Body of pancreas (tissue), 4 donors: ENCODE measurements at regions not wholly inside any gene's neighbourhood (a gene's known extent, or its start where the extent isn't known, plus 50 kb on each side); places are given as distances from the start of the nearest gene placed in this dataset.
"Not testable (repeated sequence)": the region's sequence is repeated elsewhere in the genome, so short reads cannot be mapped to it uniquely, and the experiment has no call there.

ENCODE experiments used
- ATAC-seq: fragments of 150-250 bp; one replicate; pipeline ENCODE4 v1.9.1; 2016
- DNase-seq, 4 donors: peaks; one replicate each; pipeline ENCODE4 v3.0.0-alpha.2; 2019
- H3K27ac ChIP-seq, 4 donors: fragments of 200-600 bp; sonication (generic); 1 replicate in 3 of 4; 2 replicates in 1 of 4; pipeline versions ENCODE4 v1.5.1 to v1.6.1; 2016 to 2019; ENCODE audit warnings: mild to moderate bottlenecking in 1 of 4, mixed read lengths in 1 of 4, moderate library complexity in 1 of 4
- H3K27me3 ChIP-seq, 2 donors: fragments of 200-600 bp; sonication (generic); one replicate each; pipeline ENCODE4 v1.6.0; 2016; ENCODE audit warnings: mild to moderate bottlenecking in 1 of 2
- H3K36me3 ChIP-seq, 2 donors: fragments of 200-600 bp; sonication (generic); replicated peaks in 1 of 2; 2 replicates each; pipeline ENCODE4 v1.5.1; 2016; ENCODE audit warnings: low read depth in 2 of 2; ENCODE audit not compliant: insufficient read depth in 1 of 2
- H3K4me1 ChIP-seq: fragments of 200-600 bp; sonication (generic); one replicate; pipeline ENCODE4 v1.6.0; 2016
- H3K4me3 ChIP-seq, 2 donors: fragments of 200-600 bp; sonication (generic); 1 replicate in 1 of 2; 2 replicates in 1 of 2; pipeline ENCODE4 v1.5.1; 2016 to 2019
- H3K9me3 ChIP-seq, 3 donors: fragments of 200-600 bp; sonication (generic); 1 replicate in 2 of 3; 2 replicates in 1 of 3; pipeline ENCODE4 v1.5.1; 2016
- CTCF ChIP-seq, 7 experiments: fragments of 450-650 bp in 4 of 7; fragments of 200-600 bp in 3 of 7; sonication (generic) in 3 of 7; IDR thresholded peaks; one replicate each; pipeline ENCODE4 v1.5.1; 2016 to 2019; ENCODE audit warnings: antibody characterized with exemption in 7 of 7
- POLR2A ChIP-seq, 3 donors: fragments of 450-650 bp; IDR thresholded peaks; one replicate each; pipeline ENCODE4 v1.6.1; 2016; ENCODE audit warnings: antibody characterized with exemption in 3 of 3, mild to moderate bottlenecking in 2 of 3
- WGBS, 2 donors: methylation state at CpG; one replicate each; pipeline ENCODE4 v1.1.5; 2017; 5-methylcytosine and 5-hydroxymethylcytosine counted together
- intact Hi-C: fragments of 100-400 bp; cut with DNase I; formaldehyde crosslinking; loops from one replicate; pipeline ENCODE4 v1.15.1; 2023

- H3K36me3 ChIP-seq, intact Hi-C loops, DNase-seq, H3K27me3 ChIP-seq, ATAC-seq, H3K4me3 ChIP-seq, H3K9me3 ChIP-seq: not testable (repeated sequence)
- WGBS, 2 donors: 91 to 92% methylated on average over 23 of the region's 23 CpGs
- peak overlapping the region in 2 of 4 donors; percentile 13 to 54 for H3K27ac ChIP-seq
- peaks cover 32% of the 10 kb centered on the region for H3K4me1 ChIP-seq
Measured at GRCh38 chr1:211890091-211890995, 59.8 kb upstream of the LPGAT1 start.

- intact Hi-C loops, DNase-seq, H3K4me3 ChIP-seq, H3K9me3 ChIP-seq, H3K27ac ChIP-seq, H3K36me3 ChIP-seq, H3K27me3 ChIP-seq, ATAC-seq: not testable (repeated sequence)
- H3K4me1 ChIP-seq: peaks cover 23% of the 10 kb centered on the region
- 75 to 85% methylated on average over 21 to 45 of the region's 50 CpGs for WGBS, 2 donors
Measured at GRCh38 chr1:211889307-211890090, 58.9 kb upstream of the LPGAT1 start.

DNA sequence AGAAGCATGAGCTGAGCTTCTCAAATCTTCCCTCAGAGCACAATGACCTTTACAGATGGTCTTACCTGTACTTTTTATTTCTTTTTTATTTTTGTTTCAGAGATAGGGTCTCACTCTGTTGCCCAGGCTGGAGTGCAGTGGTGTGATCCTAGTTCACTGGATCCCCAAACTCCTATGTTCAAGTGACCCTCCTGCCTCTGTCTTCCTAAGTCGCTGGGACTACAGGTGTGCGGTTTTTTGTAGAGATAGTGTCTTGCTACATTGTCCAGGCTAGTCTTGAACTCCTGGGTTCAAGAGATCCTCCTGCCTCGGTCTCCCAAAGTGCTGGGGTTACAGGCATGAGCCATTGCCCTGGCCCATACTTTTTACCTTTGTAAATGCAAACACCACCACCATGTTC, 56.0 kb upstream of the LPGAT1 start:
- H3K36me3 ChIP-seq: no peaks in the 10 kb centered on the region

DNA sequence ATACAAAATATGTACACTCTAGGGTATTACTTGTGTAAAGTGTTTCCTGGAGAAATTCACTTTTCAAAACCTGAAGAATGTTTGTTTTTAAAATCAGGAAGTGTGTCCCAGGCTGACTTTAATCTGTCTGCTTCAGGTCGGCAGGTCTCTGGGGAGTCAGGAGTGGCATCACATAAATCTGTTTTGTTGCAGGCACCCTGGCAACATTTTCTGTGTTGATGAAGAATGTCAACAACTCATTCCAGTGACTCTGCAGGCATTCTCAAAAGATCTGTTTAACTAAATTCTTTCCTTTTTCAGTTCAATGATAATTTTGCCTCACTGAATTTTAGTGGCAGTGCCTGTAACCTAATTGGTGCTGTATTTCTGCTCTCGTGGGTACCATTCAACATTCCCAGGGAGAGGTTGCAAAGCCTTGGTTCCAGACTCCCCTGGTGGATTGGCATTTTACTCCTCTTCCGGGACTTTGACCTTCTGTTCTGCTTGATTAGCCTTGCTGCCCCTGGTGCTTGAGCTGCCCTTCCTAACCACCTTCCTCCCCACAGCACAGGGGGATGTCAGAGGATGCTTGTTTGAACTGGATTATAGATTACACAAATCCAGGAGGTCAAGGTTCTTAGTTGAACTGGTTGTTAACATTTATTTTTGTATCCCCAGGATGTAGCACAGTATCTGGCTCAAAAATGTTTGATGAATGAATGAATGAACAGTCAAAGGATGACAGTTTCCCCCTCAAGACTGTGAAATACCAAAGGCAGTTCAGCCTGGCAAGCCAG, 55.4 kb upstream of the LPGAT1 start:
- TF ChIP-seq CTCF (IDR thresholded peaks at IDR 0.05) (no peak), POLR2A (IDR thresholded peaks at IDR 0.05) (no peak)
- Histone ChIP-seq H3K27ac (no peak overlapping the region), H3K4me1 (peaks cover 6% of the 10 kb centered on the region), H3K4me3 (no peak overlapping the region), H3K27me3 (no peaks in the 10 kb centered on the region), H3K9me3 (no peaks in the 10 kb centered on the region), H3K36me3 (no peaks in the 10 kb centered on the region)
- WGBS, 2 donors: 30 to 40% methylated on average over 3 of the region's 3 CpGs
- intact Hi-C loops: no loop called here
- DNase-seq (no peak), ATAC-seq (no peak)

More for the DNA sequence above, 56.0 kb upstream of the LPGAT1 start:
- no peak for DNase-seq
- TF ChIP-seq CTCF (IDR thresholded peaks at IDR 0.05) (no peak), POLR2A (IDR thresholded peaks at IDR 0.05) (no peak)
- H3K27ac ChIP-seq: peak overlapping the region in 1 of 4 donors; percentile 38
- H3K4me1 ChIP-seq: peaks cover 6% of the 10 kb centered on the region
- no peaks in the 10 kb centered on the region for H3K9me3 ChIP-seq
- 80 to 94% methylated on average over 3 of the region's 3 CpGs for WGBS, 2 donors
- ATAC-seq: no peak
- intact Hi-C loops: no loop called here
- H3K4me3 ChIP-seq: no peak overlapping the region
- H3K27me3 ChIP-seq: no peaks in the 10 kb centered on the region

GRCh38 chr1:211882381-211883004, 51.9 kb upstream of the LPGAT1 start:
- no peak overlapping the region for H3K4me3 ChIP-seq
- H3K27ac ChIP-seq: no peak overlapping the region
- H3K4me1 ChIP-seq: peaks cover 6% of the 10 kb centered on the region
- TF ChIP-seq POLR2A (IDR thresholded peaks at IDR 0.05) (no peak), CTCF (IDR thresholded peaks at IDR 0.05) (no peak)
- WGBS, 2 donors: 80 to 91% methylated on average over 4 of the region's 4 CpGs
- no peaks in the 10 kb centered on the region for H3K27me3 ChIP-seq
- intact Hi-C loops: no loop called here
- ATAC-seq (no peak), DNase-seq (no peak)
- H3K9me3 ChIP-seq: no peaks in the 10 kb centered on the region
- no peaks in the 10 kb centered on the region for H3K36me3 ChIP-seq
